T1000 (cell line): ENCODE measurements at regions not wholly inside any gene's neighbourhood (a gene's known extent, or its start where the extent isn't known, plus 50 kb on each side); places are given as distances from the start of the nearest gene placed in this dataset.
"Not testable (repeated sequence)": the region's sequence is repeated elsewhere in the genome, so short reads cannot be mapped to it uniquely, and the experiment has no call there.

ENCODE experiments used
- DNase-seq: peaks from one replicate; lab custom pipeline; 2025; ENCODE audit warnings: mixed read lengths; lab: John Stamatoyannopoulos, UW

DNA sequence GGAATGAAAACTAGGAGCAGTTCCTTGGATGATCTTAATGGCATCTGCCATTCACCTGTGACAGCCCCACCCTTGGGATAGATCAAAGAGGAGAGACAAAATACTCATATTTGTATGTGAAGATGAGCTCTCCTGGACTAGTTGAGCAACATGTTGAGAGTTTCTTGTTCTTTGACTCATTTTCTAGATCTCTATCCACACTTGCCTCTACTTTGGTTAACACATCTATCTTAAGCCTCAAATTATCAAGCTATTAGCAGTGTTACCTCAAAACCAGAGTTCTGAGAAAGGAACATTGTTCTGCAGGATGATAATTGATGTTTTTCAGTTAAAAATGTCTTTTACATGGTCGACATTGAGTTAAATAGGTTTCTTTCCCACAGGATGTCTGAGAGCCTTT lies 94.2 kb upstream of the TEX13D start:
- DNase-seq = no peak

DNA sequence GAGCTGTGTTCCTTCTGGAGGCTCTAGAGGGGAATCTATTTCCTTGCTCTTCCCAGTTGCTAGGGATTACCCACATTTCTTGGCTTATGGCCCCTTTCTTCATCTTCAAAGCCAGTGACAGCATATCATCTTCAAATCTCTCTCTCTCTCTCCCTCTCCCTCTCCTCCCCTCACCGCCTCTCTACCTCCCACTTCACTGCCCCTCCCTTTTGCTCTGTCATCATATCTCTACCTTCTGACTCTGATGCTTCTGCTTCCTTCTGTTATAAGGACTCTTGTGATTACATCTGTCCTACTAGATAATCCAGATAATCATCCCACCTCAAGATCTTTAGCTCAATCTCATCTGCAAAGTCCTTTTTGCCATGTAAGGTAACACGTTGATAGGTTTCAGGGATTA lies 93.1 kb upstream of the TEX13D start:
- DNase-seq = no peak

GRCh38 chrX:124239911-124240310 lies 92.5 kb upstream of the TEX13D start:
- no peak for DNase-seq

DNA sequence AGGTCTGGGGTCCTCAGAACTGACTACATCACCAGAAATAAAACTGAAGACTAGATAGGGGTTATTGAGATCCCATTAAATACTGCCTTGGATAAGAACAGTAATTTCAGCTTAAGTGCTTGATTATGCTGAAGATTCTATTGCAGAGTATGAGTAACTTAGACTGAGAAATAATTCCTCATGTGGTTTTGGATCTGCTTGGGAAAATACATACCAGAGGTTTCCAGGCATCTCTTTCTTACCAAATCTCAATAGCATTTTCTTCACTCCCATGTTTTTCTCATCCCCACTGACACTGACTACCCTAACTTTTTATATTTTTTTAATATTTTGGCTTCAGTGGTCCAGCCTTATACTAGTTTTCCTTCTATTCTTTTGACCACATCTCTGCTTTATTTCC lies 92.0 kb upstream of the TEX13D start:
- DNase-seq = no peak

DNA sequence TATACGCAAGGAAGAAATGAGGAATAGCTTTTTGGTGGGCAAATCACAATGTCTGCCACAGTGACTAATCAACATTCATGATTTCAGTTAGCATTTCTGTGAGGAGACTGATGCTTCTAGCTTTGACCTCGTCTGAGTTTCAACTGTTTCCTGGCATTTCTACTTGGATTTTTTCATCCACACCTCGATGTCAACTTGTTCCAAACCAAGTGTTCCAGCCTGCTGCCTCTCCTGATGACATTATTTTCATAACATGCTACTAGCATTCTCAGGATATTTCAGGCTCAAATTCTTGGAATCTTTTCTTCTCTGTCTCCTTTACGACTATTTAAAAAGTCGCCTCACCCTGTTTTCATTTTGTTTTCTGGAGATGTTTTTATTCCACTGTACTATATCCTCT lies 90.3 kb upstream of the TEX13D start:
- DNase-seq = no peak

- no peak for DNase-seq
Observed at GRCh38 chrX:124249345-124249744, 83.1 kb upstream of the TEX13D start.

GRCh38 chrX:124250835-124251437 lies 81.5 kb upstream of the TEX13D start:
- no peak for DNase-seq

GRCh38 chrX:124254611-124255010 lies 77.8 kb upstream of the TEX13D start:
- no peak for DNase-seq

GRCh38 chrX:124256216-124256615 lies 76.2 kb upstream of the TEX13D start:
- no peak for DNase-seq

DNA sequence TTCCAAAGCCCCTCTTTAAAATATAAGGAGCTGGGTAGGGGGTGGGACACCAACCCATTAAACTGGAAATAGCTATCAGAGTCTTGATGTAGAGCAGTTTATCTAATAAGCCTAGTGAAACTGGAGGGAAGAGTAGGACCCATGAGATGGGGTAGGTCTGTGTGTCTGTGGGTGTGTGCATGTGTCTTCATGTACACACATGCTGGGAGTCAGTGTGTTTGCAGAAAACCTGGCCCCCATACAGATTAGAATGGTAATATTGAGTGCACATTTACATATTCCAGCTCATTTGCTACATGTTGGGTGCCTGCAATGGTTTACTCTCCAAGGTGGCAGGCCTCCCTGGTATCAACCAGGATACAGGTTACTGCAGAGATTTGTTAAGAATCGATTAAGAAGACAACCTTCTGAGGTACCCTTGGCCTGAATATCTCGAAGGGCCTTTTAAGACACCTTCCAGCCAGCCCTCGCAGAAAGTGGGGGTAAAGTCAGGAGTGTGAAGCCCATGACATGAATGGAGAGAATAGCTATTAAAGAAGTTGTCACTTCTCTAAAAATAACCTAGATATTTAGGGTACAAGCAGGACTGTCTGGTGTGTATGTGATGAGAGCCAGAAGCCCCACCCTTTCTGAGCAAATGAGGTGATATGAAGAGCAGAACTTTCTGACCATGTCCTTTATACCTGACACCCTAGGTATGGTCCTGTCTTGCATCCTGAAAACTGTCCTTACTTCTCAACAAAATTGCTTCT lies 75.7 kb upstream of the TEX13D start:
- no peak for DNase-seq

DNA sequence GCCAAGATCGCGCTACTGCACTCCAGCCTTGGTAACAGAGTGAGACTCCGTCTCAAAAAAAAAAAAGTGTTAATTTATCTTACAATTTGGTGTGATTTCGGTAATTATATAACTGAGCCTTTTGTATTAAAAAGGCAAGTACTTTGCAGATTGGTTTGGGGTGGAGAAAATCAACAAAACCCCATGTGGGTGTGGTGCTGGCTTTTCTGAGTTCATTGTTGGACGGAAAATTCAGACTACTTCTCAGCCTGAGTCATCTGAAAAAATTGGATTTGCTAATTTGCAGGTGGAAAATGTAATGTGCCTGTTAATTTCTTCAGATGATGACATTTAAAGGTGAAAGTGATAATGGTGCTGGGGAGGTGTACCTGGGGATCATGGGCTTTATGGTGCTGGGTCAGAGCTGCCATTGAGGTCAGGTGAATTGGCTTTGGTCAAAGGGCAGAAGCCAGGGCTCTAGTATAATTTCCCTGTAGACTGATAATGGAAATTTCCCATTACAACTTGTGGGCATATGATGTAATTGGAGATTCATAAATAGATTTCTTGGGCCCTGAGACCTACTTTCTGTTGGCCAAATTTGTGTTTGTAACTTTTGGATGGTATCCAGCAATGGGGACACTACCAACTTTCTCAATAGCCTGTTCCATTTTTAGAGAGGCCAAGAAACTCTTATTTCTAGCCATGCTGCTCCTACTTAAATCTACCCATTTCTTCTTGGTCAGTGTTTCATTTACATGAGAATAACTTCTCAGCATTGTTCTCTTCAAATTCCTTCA lies 74.3 kb upstream of the TEX13D start:
- DNase-seq = no peak

- DNase-seq = no peak
Observed at GRCh38 chrX:124260845-124261244, 71.6 kb upstream of the TEX13D start.

DNA sequence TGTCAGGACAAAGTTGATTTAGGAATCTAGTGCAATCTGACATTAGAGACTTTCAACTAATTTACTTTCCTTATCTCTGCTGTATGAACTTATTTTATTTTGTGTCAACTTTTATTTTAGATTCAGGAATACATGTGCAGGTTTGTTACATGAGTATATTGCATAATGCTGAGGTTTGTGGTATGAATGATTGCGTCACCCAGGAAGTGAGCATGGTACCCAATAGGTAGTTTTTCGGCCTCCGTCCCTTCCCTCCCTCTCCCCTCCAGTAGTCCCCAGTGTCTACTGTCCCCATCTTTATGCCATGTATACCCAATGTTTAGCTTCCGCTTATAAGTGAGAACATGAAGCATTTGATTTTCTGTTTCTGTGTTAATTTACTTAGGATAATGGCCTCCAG lies 68.7 kb upstream of the TEX13D start:
- no peak for DNase-seq

DNA sequence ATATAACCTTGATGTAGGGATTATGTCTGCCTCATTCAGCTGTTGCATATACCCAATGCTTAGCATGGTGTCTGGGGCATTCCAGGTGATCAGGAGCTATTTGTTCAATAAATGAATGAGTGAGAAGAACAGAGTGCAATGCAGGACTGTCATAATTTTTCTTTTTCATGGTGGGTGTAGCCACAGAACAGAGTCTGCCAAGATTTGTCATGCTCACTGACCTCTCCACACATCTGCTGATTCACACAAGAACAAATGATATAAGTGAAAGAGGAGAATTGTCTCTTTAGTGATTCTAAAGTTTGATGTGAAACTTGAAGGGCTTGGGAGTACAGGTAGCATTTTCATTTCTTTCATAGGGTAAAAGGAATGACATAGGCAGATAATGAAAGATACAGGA lies 64.4 kb upstream of the TEX13D start:
- DNase-seq = no peak

- DNase-seq = no peak
Observed at GRCh38 chrX:124269881-124270280, 62.6 kb upstream of the TEX13D start.

- DNase-seq = not testable (repeated sequence)
Observed at GRCh38 chrX:124271599-124271998, 60.9 kb upstream of the TEX13D start.

DNA sequence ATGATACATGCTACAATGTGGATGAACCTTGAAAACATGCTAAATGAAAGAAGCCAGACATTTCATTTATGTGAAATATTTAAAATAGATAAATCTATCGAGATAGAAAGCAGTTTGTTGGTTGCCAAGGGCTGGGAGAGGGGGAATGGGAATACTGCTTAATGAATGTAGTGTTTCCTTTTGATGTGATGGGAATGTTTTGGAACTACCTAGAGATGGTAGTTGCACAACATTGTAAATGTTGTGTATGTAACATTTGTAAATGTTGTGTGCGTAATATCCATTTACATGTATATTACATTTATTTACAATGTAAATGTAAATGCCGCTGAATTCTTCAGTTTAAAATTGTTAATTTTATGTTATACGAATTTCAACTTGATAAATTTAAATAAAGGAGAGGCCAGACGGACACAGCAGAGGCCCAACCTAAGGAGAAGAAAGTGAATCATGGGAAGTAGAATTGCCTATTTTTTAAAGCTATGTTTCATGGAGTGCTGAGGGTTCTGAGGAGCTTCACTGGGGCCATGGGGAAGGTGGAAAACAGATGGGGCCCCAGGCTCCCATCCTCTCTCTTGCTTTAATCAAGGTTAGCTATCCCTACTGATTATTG lies 60.0 kb upstream of the TEX13D start:
- DNase-seq = no peak

GRCh38 chrX:124274438-124275181 lies 57.9 kb upstream of the TEX13D start:
- DNase-seq = no peak

GRCh38 chrX:124275182-124275894 lies 57.1 kb upstream of the TEX13D start:
- no peak for DNase-seq

GRCh38 chrX:124280294-124280902 lies 52.1 kb upstream of the TEX13D start:
- no peak for DNase-seq

- DNase-seq = no peak
Observed at GRCh38 chrX:124282580-124282979, 49.9 kb upstream of the TEX13D start.
